Chondrocyte (in vitro differentiated cells): ENCODE measurements at regions not wholly inside any gene's neighbourhood (a gene's known extent, or its start where the extent isn't known, plus 50 kb on each side); places are given as distances from the start of the nearest gene placed in this dataset.
"Not testable (repeated sequence)": the region's sequence is repeated elsewhere in the genome, so short reads cannot be mapped to it uniquely, and the experiment has no call there.

Experiments
- DNase-seq: peaks from one replicate; pipeline ENCODE4 v3.0.0; 2021; ENCODE audit warnings: mixed read lengths, low spot score
- H3K27ac Mint-ChIP-seq: one replicate; pipeline ENCODE4 v1.8.0; 2021; ENCODE audit warnings: mild to moderate bottlenecking, moderate library complexity, mixed read lengths; ENCODE audit not compliant: unreplicated experiment
- H3K27me3 Mint-ChIP-seq: 2 replicates; pipeline ENCODE4 v1.8.0; 2021; ENCODE audit warnings: low read depth, mixed read lengths
- H3K36me3 Mint-ChIP-seq: 2 replicates; pipeline ENCODE4 v1.8.0; 2021; ENCODE audit warnings: low read depth, mixed read lengths
- H3K4me1 Mint-ChIP-seq: 2 replicates; pipeline ENCODE4 v1.8.0; 2021; ENCODE audit warnings: low read depth, mild to moderate bottlenecking, mixed read lengths
- H3K4me3 Mint-ChIP-seq: one replicate; pipeline ENCODE4 v1.8.0; 2021; ENCODE audit warnings: mild to moderate bottlenecking, moderate library complexity, mixed read lengths; ENCODE audit not compliant: unreplicated experiment
- H3K9me3 Mint-ChIP-seq: 2 replicates; pipeline ENCODE4 v1.8.0; 2021; ENCODE audit warnings: low read depth, mixed read lengths
- TF ChIP-seq, protein P1 (sequence below): fragments of 200-600 bp; sonication (generic); IDR thresholded peaks from 2 replicates; pipeline ENCODE4 v1.5.0; 2021; ENCODE audit warnings: antibody characterized with exemption, mild to moderate bottlenecking, moderate library complexity

DNA sequence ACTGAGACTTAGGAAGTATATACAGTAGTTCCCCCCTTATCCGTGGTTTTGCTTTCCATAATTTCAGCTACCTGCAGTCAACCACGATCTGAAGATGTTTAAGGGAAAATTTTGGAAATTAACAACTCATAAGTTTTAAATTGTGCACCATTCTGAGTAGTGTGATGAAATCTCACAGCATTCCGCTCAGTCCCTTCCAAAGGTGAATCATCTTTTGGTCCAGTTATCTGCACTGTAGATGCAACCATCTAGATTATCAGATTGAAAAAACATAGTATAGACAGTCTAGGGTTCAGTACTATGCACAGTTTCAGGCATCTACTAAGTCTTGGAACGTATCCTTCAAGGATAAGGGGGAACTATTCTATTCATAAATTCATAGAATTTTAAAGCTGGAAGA lies 109.0 kb downstream of the ANXA3 start:
- Mint-ChIP-seq H3K27ac (no peak overlapping the region), H3K4me3 (no peak overlapping the region), H3K9me3 (no peaks in the 10 kb centered on the region), H3K4me1 (peaks cover 28% of the 10 kb centered on the region), H3K36me3 (peaks cover 1% of the 10 kb centered on the region), H3K27me3 (no peaks in the 10 kb centered on the region)
- TF ChIP-seq, protein P1, sequence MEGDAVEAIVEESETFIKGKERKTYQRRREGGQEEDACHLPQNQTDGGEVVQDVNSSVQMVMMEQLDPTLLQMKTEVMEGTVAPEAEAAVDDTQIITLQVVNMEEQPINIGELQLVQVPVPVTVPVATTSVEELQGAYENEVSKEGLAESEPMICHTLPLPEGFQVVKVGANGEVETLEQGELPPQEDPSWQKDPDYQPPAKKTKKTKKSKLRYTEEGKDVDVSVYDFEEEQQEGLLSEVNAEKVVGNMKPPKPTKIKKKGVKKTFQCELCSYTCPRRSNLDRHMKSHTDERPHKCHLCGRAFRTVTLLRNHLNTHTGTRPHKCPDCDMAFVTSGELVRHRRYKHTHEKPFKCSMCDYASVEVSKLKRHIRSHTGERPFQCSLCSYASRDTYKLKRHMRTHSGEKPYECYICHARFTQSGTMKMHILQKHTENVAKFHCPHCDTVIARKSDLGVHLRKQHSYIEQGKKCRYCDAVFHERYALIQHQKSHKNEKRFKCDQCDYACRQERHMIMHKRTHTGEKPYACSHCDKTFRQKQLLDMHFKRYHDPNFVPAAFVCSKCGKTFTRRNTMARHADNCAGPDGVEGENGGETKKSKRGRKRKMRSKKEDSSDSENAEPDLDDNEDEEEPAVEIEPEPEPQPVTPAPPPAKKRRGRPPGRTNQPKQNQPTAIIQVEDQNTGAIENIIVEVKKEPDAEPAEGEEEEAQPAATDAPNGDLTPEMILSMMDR, result no peak
- no peak for DNase-seq

DNA sequence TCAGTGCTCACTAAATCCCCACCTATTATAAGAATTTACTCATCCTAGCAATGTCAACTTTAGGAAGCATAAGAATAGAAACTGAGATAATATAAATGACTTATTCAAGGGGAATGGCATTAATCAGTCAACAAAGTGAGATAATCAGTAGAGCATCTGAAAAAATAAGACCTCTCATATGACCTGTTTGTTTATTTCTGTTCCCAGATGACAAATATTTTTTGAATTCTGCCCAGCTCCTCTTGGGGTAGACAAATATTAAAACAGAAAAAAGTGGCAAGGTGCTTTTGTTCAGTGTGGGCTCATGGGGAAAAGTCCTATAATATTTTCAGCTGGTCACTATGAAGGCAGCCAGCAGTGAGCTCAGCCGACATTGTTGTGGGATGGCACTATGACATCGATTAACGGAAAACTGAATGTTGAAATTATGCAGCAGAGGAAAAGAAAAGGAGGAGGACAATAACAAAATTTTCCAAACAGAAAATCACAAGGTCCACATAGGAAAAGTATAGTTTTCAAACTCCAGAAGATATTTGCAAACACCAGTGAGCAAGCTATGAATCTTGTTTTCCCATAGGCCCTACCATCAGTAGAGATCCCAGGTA lies 109.6 kb downstream of the ANXA3 start:
- no peak overlapping the region for H3K27ac Mint-ChIP-seq
- no peaks in the 10 kb centered on the region for H3K9me3 Mint-ChIP-seq
- no peak for DNase-seq
- H3K4me3 Mint-ChIP-seq, result no peak overlapping the region
- TF ChIP-seq, protein P1, result no peak
- H3K36me3 Mint-ChIP-seq, result peaks cover 1% of the 10 kb centered on the region
- H3K4me1 Mint-ChIP-seq, result peaks cover 28% of the 10 kb centered on the region
- H3K27me3 Mint-ChIP-seq, result no peaks in the 10 kb centered on the region

DNA sequence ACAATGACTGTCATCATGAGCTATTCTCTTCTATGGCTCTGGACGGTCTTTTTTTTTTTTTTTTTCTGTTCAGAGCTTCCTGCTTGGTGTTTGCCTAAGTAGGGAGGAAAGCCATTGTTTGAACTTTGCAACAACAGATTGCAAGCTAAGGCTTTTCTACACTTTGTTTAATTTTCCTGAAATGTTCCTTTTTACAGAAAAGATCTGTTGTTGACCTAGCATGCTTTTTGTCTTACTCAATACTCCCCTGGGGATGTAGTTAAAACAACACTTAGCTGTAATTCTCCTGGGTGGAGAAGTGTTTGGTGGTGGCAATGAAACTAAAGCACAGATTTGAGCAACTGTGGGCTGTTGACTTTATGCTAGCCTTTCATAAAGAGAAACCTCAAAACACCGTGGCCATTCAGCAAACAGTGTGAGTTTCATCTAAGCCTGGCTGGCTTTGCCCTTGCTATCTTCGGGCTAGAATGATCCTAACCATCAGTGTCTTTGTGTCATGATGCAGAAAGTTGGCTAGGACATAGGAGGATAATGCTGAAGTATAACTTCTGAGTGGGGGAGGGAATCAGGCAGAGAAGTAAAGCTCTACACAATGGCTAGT lies 110.5 kb downstream of the ANXA3 start:
- peak overlapping the region; percentile 57 for H3K27ac Mint-ChIP-seq
- no peak overlapping the region for H3K4me3 Mint-ChIP-seq
- DNase-seq, result no peak
- no peaks in the 10 kb centered on the region for H3K9me3 Mint-ChIP-seq
- peaks cover 1% of the 10 kb centered on the region for H3K36me3 Mint-ChIP-seq
- H3K4me1 Mint-ChIP-seq, result peaks cover 29% of the 10 kb centered on the region
- TF ChIP-seq, protein P1, result no peak
- no peaks in the 10 kb centered on the region for H3K27me3 Mint-ChIP-seq

DNA sequence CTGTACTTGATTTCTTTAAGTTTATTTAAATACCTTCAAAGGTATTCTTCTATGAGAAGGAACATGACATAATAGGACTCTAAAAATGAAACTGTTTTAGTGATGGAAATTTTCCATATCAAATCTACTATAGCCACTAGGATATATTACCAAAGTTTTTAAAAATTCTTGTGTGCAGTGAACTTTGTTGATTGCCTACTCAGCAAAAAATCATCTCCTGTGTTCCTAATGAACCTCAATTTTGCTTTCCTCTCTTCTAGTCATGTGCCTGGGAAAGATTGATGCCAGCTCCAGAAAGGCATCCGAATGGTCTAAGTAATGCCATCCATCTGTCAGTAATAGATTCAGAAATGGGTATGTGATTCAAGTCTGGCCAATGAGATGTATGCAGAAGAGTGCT lies 111.1 kb downstream of the ANXA3 start:
- H3K36me3 Mint-ChIP-seq, result peaks cover 1% of the 10 kb centered on the region
- no peaks in the 10 kb centered on the region for H3K9me3 Mint-ChIP-seq
- H3K4me1 Mint-ChIP-seq, result peaks cover 27% of the 10 kb centered on the region
- DNase-seq, result no peak
- H3K27ac Mint-ChIP-seq, result no peak overlapping the region
- H3K27me3 Mint-ChIP-seq, result no peaks in the 10 kb centered on the region
- H3K4me3 Mint-ChIP-seq, result no peak overlapping the region
- TF ChIP-seq, protein P1, result no peak

DNA sequence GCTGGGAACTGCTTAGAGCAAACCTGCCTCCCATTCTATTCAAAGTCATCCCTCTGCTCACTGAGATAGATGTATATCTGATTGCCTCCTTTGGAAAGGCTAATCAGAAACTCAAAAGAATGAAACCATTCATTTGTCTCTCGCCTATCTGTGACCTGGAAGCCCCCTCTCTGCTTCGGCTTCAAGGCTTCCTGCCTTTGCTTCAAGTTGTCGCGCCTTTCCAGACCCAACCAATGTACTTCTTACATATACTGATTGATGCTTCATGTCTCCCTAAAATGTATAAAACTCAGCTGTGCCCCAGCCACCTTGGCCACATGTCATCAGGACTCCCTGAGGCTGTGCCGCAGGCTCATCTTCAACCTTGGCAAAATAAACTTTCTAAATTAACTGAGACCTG lies 111.9 kb upstream of the BMP2K start:
- H3K27ac Mint-ChIP-seq, H3K36me3 Mint-ChIP-seq, H3K27me3 Mint-ChIP-seq, DNase-seq, H3K4me3 Mint-ChIP-seq, H3K9me3 Mint-ChIP-seq: not testable (repeated sequence)
- H3K4me1 Mint-ChIP-seq, result peaks cover 21% of the 10 kb centered on the region

DNA sequence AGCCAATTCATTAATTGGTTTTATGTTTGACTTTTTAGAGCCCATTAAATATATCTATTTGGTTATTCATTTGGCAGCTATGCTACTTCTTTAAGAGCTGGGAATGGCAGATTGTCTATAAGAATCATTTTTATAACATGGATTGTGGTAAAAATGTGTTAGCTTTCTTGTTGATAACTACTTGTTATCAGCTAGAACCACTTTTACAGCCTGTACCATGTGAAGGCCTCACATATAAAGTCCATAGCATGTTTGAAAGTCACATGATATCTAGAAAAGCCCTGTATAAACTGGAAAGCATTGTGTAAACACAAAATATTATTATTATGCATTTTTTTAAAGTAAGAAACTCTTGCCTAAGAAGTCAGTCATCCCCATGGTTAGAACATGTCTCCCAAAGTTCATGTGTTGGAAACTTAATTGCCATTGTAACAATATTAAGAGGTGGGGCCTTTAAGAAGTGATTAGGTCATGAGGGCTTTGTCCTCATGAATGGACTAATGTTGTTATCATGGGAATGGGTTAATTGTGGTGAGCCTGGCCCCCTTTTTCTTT lies 110.9 kb upstream of the BMP2K start:
- DNase-seq, result no peak
- H3K4me1 Mint-ChIP-seq, result peaks cover 21% of the 10 kb centered on the region

More for the DNA sequence above, 110.9 kb upstream of the BMP2K start:
- Mint-ChIP-seq H3K4me3 (no peak overlapping the region), H3K9me3 (no peaks in the 10 kb centered on the region), H3K27ac (no peak overlapping the region), H3K27me3 (no peaks in the 10 kb centered on the region), H3K36me3 (peaks cover 1% of the 10 kb centered on the region)
- TF ChIP-seq, protein P1, result no peak
